Trophoblast cell (in vitro differentiated cells and primary cell): ENCODE measurements at regions not wholly inside any gene's neighbourhood (a gene's known extent, or its start where the extent isn't known, plus 50 kb on each side); places are given as distances from the start of the nearest gene placed in this dataset.
A peak's percentile ranks its signal among the peaks of the same experiment; 100 is the strongest.

ENCODE experiments used
- DNase-seq, 2 donors: peaks; one replicate each; pipeline ENCODE4 v3.0.0-alpha.2; 2016
- H2AFZ ChIP-seq: 2 replicates; pipeline ENCODE4 v1.6.1; 2013; ENCODE audit warnings: low read length, moderate library complexity, mild to moderate bottlenecking; ENCODE audit not compliant: insufficient read depth, poor library complexity
- H2AK5ac ChIP-seq: 2 replicates; pipeline ENCODE4 v1.6.1; 2013; ENCODE audit warnings: mild to moderate bottlenecking, low read length
- H2BK120ac ChIP-seq: 2 replicates; pipeline ENCODE4 v1.6.1; 2013; ENCODE audit warnings: low read length, mild to moderate bottlenecking, moderate library complexity; ENCODE audit not compliant: insufficient read depth, poor library complexity
- H2BK12ac ChIP-seq: 2 replicates; pipeline ENCODE4 v1.6.1; 2013; ENCODE audit warnings: mild to moderate bottlenecking, low read length, moderate library complexity
- H2BK5ac ChIP-seq: 2 replicates; pipeline ENCODE4 v1.6.1; 2013; ENCODE audit warnings: low read length, low read depth, moderate library complexity, mild to moderate bottlenecking; ENCODE audit not compliant: poor library complexity
- H3K14ac ChIP-seq: 2 replicates; pipeline ENCODE4 v1.6.1; 2013; ENCODE audit warnings: mild to moderate bottlenecking, low read length
- H3K18ac ChIP-seq: 2 replicates; pipeline ENCODE4 v1.6.1; 2013; ENCODE audit warnings: mild to moderate bottlenecking, low read length
- H3K23ac ChIP-seq: 2 replicates; pipeline ENCODE4 v1.6.1; 2013; ENCODE audit warnings: low read length
- H3K27ac ChIP-seq: 2 replicates; pipeline ENCODE4 v1.5.1; 2013; ENCODE audit warnings: low read depth, mild to moderate bottlenecking, inconsistent platforms, low read length, moderate library complexity
- H3K27me3 ChIP-seq: 2 replicates; pipeline ENCODE4 v1.6.1; 2013; ENCODE audit warnings: inconsistent platforms, mild to moderate bottlenecking, low read length, moderate library complexity; ENCODE audit not compliant: insufficient read depth
- H3K36me3 ChIP-seq, 2 experiments: 1 replicate in 1 of 2; 2 replicates in 1 of 2; pipeline ENCODE4 v1.6.1; 2013; ENCODE audit warnings: low read length in 2 of 2, mild to moderate bottlenecking in 2 of 2, moderate library complexity in 1 of 2; ENCODE audit not compliant: insufficient read depth in 2 of 2, control insufficient read depth in 1 of 2
- H3K4ac ChIP-seq: 2 replicates; pipeline ENCODE4 v1.6.1; 2013; ENCODE audit warnings: low read depth, mild to moderate bottlenecking, low read length, moderate library complexity
- H3K4me1 ChIP-seq, 2 experiments: 1 replicate in 1 of 2; 2 replicates in 1 of 2; pipeline ENCODE4 v1.6.1; 2013; ENCODE audit warnings: low read length in 2 of 2, mild to moderate bottlenecking in 2 of 2, moderate library complexity in 1 of 2; ENCODE audit not compliant: insufficient read depth in 2 of 2, control insufficient read depth in 1 of 2
- H3K4me2 ChIP-seq: 2 replicates; pipeline ENCODE4 v1.6.1; 2013; ENCODE audit warnings: inconsistent platforms, mild to moderate bottlenecking, low read length, moderate library complexity
- H3K4me3 ChIP-seq: 2 replicates; pipeline ENCODE4 v1.5.1; 2013; ENCODE audit warnings: mild to moderate bottlenecking, low read depth, low read length, inconsistent platforms
- H3K79me1 ChIP-seq: one replicate; pipeline ENCODE4 v1.6.1; 2013; ENCODE audit warnings: low read length
- H3K79me2 ChIP-seq: 2 replicates; pipeline ENCODE4 v1.6.1; 2013; ENCODE audit warnings: low read length, mild to moderate bottlenecking; ENCODE audit not compliant: control insufficient read depth, insufficient read depth, poor library complexity
- H3K9ac ChIP-seq: 2 replicates; pipeline ENCODE4 v1.6.1; 2013; ENCODE audit warnings: mild to moderate bottlenecking, low read length
- H3K9me3 ChIP-seq: 2 replicates; pipeline ENCODE4 v1.6.1; 2013; ENCODE audit warnings: low read depth, mild to moderate bottlenecking, control low read depth, inconsistent platforms, low read length; ENCODE audit not compliant: insufficient read depth
- H4K12ac ChIP-seq: 2 replicates; pipeline ENCODE4 v1.6.1; 2013; ENCODE audit warnings: low read depth, mild to moderate bottlenecking, low read length, moderate library complexity
- H4K8ac ChIP-seq: 2 replicates; pipeline ENCODE4 v1.6.1; 2013; ENCODE audit warnings: low read depth, mild to moderate bottlenecking, low read length, moderate library complexity
- H4K91ac ChIP-seq: one replicate; pipeline ENCODE4 v1.6.1; 2013; ENCODE audit warnings: low read depth, mild to moderate bottlenecking, low read length, moderate library complexity
- WGBS: extraction: QIAGEN DNeasy Blood & Tissue Kit; methylation state at CpG from one replicate; pipeline ENCODE4 v1.1.7; 2013; ENCODE audit warnings: missing lambda C conversion rate; ENCODE audit not compliant: insufficient read length, insufficient coverage; ENCODE audit errors: extremely low coverage; 5-methylcytosine and 5-hydroxymethylcytosine counted together

GRCh38 chr2:38477006-38477405, 99.9 kb upstream of the ATL2 start:
- no peaks in the 10 kb centered on the region for H3K79me1 ChIP-seq
- H3K79me2 ChIP-seq: no peaks in the 10 kb centered on the region
- H2BK120ac ChIP-seq: no peak overlapping the region
- no peak overlapping the region for H3K27ac ChIP-seq
- peaks cover 5% of the 10 kb centered on the region for H3K9me3 ChIP-seq
- H3K4me2 ChIP-seq: no peak overlapping the region
- H3K18ac ChIP-seq: no peak overlapping the region
- no peak overlapping the region for H3K23ac ChIP-seq
- H4K12ac ChIP-seq: no peak overlapping the region
- WGBS: no CpG with 5 or more reads among the region's 2 CpGs
- no peaks in the 10 kb centered on the region for H3K27me3 ChIP-seq
- H3K36me3 ChIP-seq: no peaks in the 10 kb centered on the region
- H2BK5ac ChIP-seq: no peak overlapping the region
- no peak overlapping the region for H2AFZ ChIP-seq
- no peak overlapping the region for H3K9ac ChIP-seq
- H4K91ac ChIP-seq: no peak overlapping the region
- H3K4me3 ChIP-seq: no peak overlapping the region
- H4K8ac ChIP-seq: no peak overlapping the region
- no peak overlapping the region for H3K4ac ChIP-seq
- DNase-seq: no peak
- no peak overlapping the region for H2AK5ac ChIP-seq
- peaks cover 2 to 3% of the 10 kb centered on the region in 2 experiments for H3K4me1 ChIP-seq
- no peak overlapping the region for H2BK12ac ChIP-seq
- H3K14ac ChIP-seq: no peak overlapping the region

GRCh38 chr2:38475567-38475881, 98.5 kb upstream of the ATL2 start:
- no peak overlapping the region for H3K9ac ChIP-seq
- no peak overlapping the region for H4K12ac ChIP-seq
- no peak overlapping the region for H3K27ac ChIP-seq
- no peaks in the 10 kb centered on the region for H3K27me3 ChIP-seq
- no peak overlapping the region for H4K8ac ChIP-seq
- H2AK5ac ChIP-seq: no peak overlapping the region
- H3K4me2 ChIP-seq: no peak overlapping the region
- no peak overlapping the region for H3K4ac ChIP-seq
- WGBS: no CpG with 5 or more reads among the region's 3 CpGs
- H4K91ac ChIP-seq: no peak overlapping the region
- DNase-seq: no peak
- H3K4me3 ChIP-seq: no peak overlapping the region
- peaks cover 5% of the 10 kb centered on the region for H3K9me3 ChIP-seq
- no peak overlapping the region for H3K14ac ChIP-seq
- H3K18ac ChIP-seq: no peak overlapping the region
- no peaks in the 10 kb centered on the region for H3K36me3 ChIP-seq
- peaks cover 2 to 3% of the 10 kb centered on the region in 2 experiments for H3K4me1 ChIP-seq
- no peaks in the 10 kb centered on the region for H3K79me1 ChIP-seq
- no peak overlapping the region for H2BK5ac ChIP-seq
- H3K79me2 ChIP-seq: no peaks in the 10 kb centered on the region
- no peak overlapping the region for H3K23ac ChIP-seq
- no peak overlapping the region for H2BK120ac ChIP-seq
- H2BK12ac ChIP-seq: no peak overlapping the region
- no peak overlapping the region for H2AFZ ChIP-seq

GRCh38 chr2:38474715-38475566, 97.9 kb upstream of the ATL2 start:
- Histone ChIP-seq H2BK5ac (no peak overlapping the region), H3K4me2 (no peak overlapping the region), H3K79me1 (no peaks in the 10 kb centered on the region), H4K91ac (no peak overlapping the region), H4K8ac (no peak overlapping the region), H3K79me2 (no peaks in the 10 kb centered on the region), H3K9ac (no peak overlapping the region), H3K14ac (no peak overlapping the region), H3K23ac (no peak overlapping the region), H3K27ac (no peak overlapping the region), H3K27me3 (no peaks in the 10 kb centered on the region), H4K12ac (no peak overlapping the region), H2AK5ac (no peak overlapping the region), H3K18ac (no peak overlapping the region), H2AFZ (no peak overlapping the region), H3K4ac (no peak overlapping the region), H3K36me3 (no peaks in the 10 kb centered on the region), H3K4me3 (no peak overlapping the region), H2BK12ac (no peak overlapping the region), H2BK120ac (no peak overlapping the region), H3K9me3 (no peaks in the 10 kb centered on the region), H3K4me1 (peaks cover 2 to 3% of the 10 kb centered on the region in 2 experiments)
- WGBS: no CpG with 5 or more reads among the region's 6 CpGs
- no peak for DNase-seq

- DNase-seq: peak in 1 of 2 donors; percentile 8
- no peak overlapping the region for H4K8ac ChIP-seq
- no peaks in the 10 kb centered on the region for H3K27me3 ChIP-seq
- no peak overlapping the region for H4K91ac ChIP-seq
- no peak overlapping the region for H3K9ac ChIP-seq
- no peak overlapping the region for H2AFZ ChIP-seq
- H3K4ac ChIP-seq: no peak overlapping the region
- H3K9me3 ChIP-seq: no peaks in the 10 kb centered on the region
- no peaks in the 10 kb centered on the region for H3K79me1 ChIP-seq
- H4K12ac ChIP-seq: no peak overlapping the region
- H2BK120ac ChIP-seq: no peak overlapping the region
- H3K27ac ChIP-seq: no peak overlapping the region
- H3K79me2 ChIP-seq: no peaks in the 10 kb centered on the region
- no peak overlapping the region for H3K23ac ChIP-seq
- WGBS: no CpG with 5 or more reads among the region's 3 CpGs
- H3K4me1 ChIP-seq: peaks cover 2% of the 10 kb centered on the region in 2 experiments
- no peak overlapping the region for H3K4me3 ChIP-seq
- no peak overlapping the region for H2AK5ac ChIP-seq
- no peaks in the 10 kb centered on the region for H3K36me3 ChIP-seq
- H3K18ac ChIP-seq: no peak overlapping the region
- H3K4me2 ChIP-seq: no peak overlapping the region
- H3K14ac ChIP-seq: no peak overlapping the region
- no peak overlapping the region for H2BK5ac ChIP-seq
- H2BK12ac ChIP-seq: no peak overlapping the region
These were observed 97.0 kb upstream of the ATL2 start for GRCh38 chr2:38474021-38474456.
